ENCODE measurements at regions not wholly inside any gene's neighbourhood (a gene's known extent, or its start where the extent isn't known, plus 50 kb on each side); places are given as distances from the start of the nearest gene placed in this dataset.

- CTCF ChIA-PET (ENCODE audit: low intra/inter-chr PET ratio, low total read pairs): no interaction called here
- ATAC-seq (no peak), FAIRE-seq (no peak), DNase-seq (ENCODE audit: low spot score) (no peak)
- in situ Hi-C loops (cut with HindIII; ENCODE audit: extremely low pct_ligation_motif_present, low pct_unique_long_range_greater_than_20kb) (no loop called here), intact Hi-C loops (cut with micrococcal nuclease; ENCODE audit: unreplicated experiment) (no loop called here)
- no TSS peak for BruUV-seq (replicated peaks)
- Histone ChIP-seq H3K4me2 (ENCODE audit: low read depth, low read length) (no peak overlapping the region), H3K4me1 (ENCODE audit: insufficient read depth, low read length) (no peaks in the 10 kb centered on the region), H3K27ac (ENCODE audit: extremely low read length, insufficient read depth, low read length) (no peak overlapping the region), H3K27me3 (ENCODE audit: control insufficient read depth in 1 of 2, insufficient read depth in 2 of 2, low read length in 2 of 2) (no peaks in the 10 kb centered on the region), H3K9ac (ENCODE audit: insufficient read depth, low read depth, low read length) (no peak overlapping the region), H3K9me3 (ENCODE audit: low read length) (no peaks in the 10 kb centered on the region), H3K79me2 (ENCODE audit: insufficient read depth, low read length) (no peaks in the 10 kb centered on the region), H3K4me3 (replicated peaks in 1 of 3; ENCODE audit: insufficient read depth in 1 of 3, low read depth in 2 of 3, low read length in 3 of 3) (no peak overlapping the region), H2AFZ (ENCODE audit: low read length) (no peak overlapping the region), H3K36me3 (replicated peaks in 1 of 2; ENCODE audit: control insufficient read depth in 1 of 2, insufficient read depth in 2 of 2, low read length in 2 of 2) (no peaks in the 10 kb centered on the region), H4K20me1 (ENCODE audit: insufficient read depth, low read length) (no peaks in the 10 kb centered on the region)
- WGBS (ENCODE audit: low lambda C conversion rate): 0% methylated on average over 2 of the region's 2 CpGs
- TF ChIP-seq TIGD3 (CRISPR knock-in tag; IDR thresholded peaks at IDR 0.05; ENCODE audit: borderline replicate concordance): no peak
- TF ChIP-seq IRF2 (CRISPR knock-in tag; IDR thresholded peaks at IDR 0.05): no peak
- no peak for TF ChIP-seq MYPOP (CRISPR knock-in tag; IDR thresholded peaks at IDR 0.05)
- TF ChIP-seq TOE1 (CRISPR knock-in tag; IDR thresholded peaks at IDR 0.05): no peak
- no peak for TF ChIP-seq KDM6A (CRISPR knock-in tag; IDR thresholded peaks at IDR 0.05; ENCODE audit: low read depth)
- TF ChIP-seq WIZ (CRISPR knock-in tag; IDR thresholded peaks at IDR 0.05): no peak
- POLR2A ChIA-PET: no interaction called here
Measured at GRCh38 chr2:195390686-195391321, 266.2 kb upstream of the SLC39A10 start.

GRCh38 chr2:195388028-195388427 lies 269.0 kb upstream of the SLC39A10 start:
- no peaks in the 10 kb centered on the region for H3K4me1 ChIP-seq (ENCODE audit: insufficient read depth, low read length)
- DNase-seq (ENCODE audit: low spot score) (no peak), ATAC-seq (no peak), FAIRE-seq (no peak)
- ChIA-PET POLR2A (no interaction called here), CTCF (ENCODE audit: low intra/inter-chr PET ratio, low total read pairs) (no interaction called here)
- H3K79me2 ChIP-seq (ENCODE audit: insufficient read depth, low read length): no peaks in the 10 kb centered on the region
- no peaks in the 10 kb centered on the region for H3K9me3 ChIP-seq (ENCODE audit: low read length)
- TF ChIP-seq ZBTB3 (CRISPR knock-in tag; IDR thresholded peaks at IDR 0.05; ENCODE audit: borderline replicate concordance, low read depth): no peak
- no peaks in the 10 kb centered on the region for H3K36me3 ChIP-seq (replicated peaks in 1 of 2; ENCODE audit: control insufficient read depth in 1 of 2, insufficient read depth in 2 of 2, low read length in 2 of 2)
- H3K4me2 ChIP-seq (ENCODE audit: low read depth, low read length): no peak overlapping the region
- intact Hi-C loops (cut with micrococcal nuclease; ENCODE audit: unreplicated experiment): no loop called here
- H2AFZ ChIP-seq (ENCODE audit: low read length): no peak overlapping the region
- H3K9ac ChIP-seq (ENCODE audit: insufficient read depth, low read depth, low read length): no peak overlapping the region
- no peaks in the 10 kb centered on the region for H3K27me3 ChIP-seq (ENCODE audit: control insufficient read depth in 1 of 2, insufficient read depth in 2 of 2, low read length in 2 of 2)
- H4K20me1 ChIP-seq (ENCODE audit: insufficient read depth, low read length): no peaks in the 10 kb centered on the region
- in situ Hi-C loops (cut with HindIII; ENCODE audit: extremely low pct_ligation_motif_present, low pct_unique_long_range_greater_than_20kb): no loop called here
- no peak overlapping the region for H3K27ac ChIP-seq (ENCODE audit: extremely low read length, insufficient read depth, low read length)
- no TSS peak for BruUV-seq (replicated peaks)
- H3K4me3 ChIP-seq (replicated peaks in 1 of 3; ENCODE audit: insufficient read depth in 1 of 3, low read depth in 2 of 3, low read length in 3 of 3): no peak overlapping the region
